Activated effector memory CD4-positive, alpha-beta T cell treated with Interleukin-2 at 50 U/mL for 16 hours (primary cell): ENCODE measurements at regions not wholly inside any gene's neighbourhood (a gene's known extent, or its start where the extent isn't known, plus 50 kb on each side); places are given as distances from the start of the nearest gene placed in this dataset.
"Not testable (repeated sequence)": the region's sequence is repeated elsewhere in the genome, so short reads cannot be mapped to it uniquely, and the experiment has no call there.

Source experiments
- DNase-seq: peaks from one replicate; pipeline ENCODE4 v3.0.0-alpha.2; 2020

DNA sequence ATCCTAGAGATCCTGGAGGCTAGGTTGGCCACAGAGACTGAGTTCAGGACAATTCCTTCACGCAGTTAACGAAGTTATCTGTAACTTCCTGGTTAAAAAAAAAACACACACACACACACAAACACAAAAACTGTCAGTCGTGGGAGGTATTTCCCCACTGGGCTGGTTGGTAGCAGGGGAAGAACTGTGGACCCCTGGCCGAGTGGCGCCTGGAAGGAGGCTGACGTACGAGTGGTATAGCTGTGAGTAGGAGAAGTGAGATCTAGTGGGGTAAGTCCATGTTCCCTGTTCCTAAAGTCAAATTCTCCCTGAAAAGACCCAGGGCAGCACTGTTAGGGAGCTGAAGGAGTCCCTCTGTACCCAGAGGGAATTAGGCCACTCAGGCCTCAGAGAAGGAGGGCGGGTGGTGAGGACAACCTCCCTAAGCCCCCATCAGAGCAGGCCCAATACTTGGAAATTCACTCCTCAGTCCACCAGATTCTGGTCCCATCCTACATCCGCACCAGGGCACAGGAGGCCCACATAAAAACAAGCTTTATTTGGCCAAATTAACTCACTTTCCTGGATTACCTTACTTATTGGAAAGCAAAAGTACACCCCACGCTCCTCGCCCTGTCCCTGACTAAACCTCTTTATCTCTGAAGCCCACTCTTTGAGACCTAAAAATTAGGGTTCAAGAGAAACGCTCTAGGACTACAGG lies 108.3 kb upstream of the FOXD4L5 start:
- not testable (repeated sequence) for DNase-seq

DNA sequence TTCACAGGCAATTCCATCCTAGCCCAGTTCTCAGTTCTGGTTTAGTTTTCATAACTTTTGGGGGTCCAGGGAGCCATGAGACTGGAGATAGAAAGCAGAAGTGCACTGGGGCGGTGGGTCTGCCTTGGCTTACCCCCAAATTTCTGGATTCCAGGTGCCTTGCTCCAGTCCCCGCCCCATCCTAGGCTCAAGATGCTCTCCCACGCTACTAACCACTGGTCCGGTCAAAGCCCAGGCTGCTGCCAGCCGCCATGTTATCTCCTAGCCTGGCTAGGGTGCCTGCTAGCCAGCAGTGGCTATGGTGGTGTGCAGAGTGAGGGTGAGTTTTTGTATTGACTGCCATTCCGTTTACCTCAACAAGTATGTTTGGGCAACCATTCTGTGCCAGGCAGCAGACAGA lies 107.6 kb upstream of the FOXD4L5 start:
- DNase-seq = not testable (repeated sequence)

- not testable (repeated sequence) for DNase-seq
These were observed 104.7 kb upstream of the FOXD4L5 start for GRCh38 chr9:65389710-65390109.

DNA sequence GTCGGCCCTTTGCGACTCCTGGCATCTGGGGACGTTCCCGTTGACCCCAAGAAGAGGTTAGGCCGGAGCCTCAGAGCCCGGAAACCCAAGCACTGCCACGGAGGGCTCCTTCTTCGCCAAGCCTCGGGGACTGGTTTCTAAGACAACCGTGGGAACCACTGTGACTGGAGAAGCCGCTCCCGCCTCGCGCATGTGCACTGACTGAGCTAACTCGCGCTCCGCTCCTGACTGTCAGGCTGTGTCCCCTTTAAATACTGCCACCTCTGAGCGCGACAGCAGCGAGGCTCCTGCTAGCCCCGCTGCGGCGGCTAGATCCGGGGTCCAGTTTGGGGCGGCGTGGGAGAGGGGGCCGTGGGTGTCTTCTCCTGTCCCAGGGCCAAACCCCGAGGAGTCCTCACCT lies 104.2 kb upstream of the FOXD4L5 start:
- DNase-seq = not testable (repeated sequence)

DNA sequence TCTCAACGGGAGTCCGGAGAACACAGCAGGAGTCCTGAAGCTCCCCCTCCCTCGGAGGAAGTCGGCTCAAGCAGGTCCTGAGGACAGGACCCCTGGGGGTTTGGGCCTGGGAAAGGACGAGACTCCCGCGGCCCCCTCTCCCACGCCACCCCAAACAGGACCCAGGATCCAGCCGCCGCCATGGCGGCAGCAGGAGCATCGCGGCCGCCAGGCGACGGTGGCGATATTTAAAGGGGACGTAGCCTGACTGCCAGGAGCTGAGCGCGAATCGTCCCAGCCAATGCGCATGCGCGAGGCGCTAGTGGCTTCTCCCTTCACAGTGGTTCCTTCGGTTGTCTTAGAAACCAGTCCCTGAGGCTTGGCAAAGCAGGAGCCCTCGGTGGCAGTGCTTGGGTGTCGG lies 101.7 kb upstream of the FOXD4L5 start:
- DNase-seq = peak; percentile 57

DNA sequence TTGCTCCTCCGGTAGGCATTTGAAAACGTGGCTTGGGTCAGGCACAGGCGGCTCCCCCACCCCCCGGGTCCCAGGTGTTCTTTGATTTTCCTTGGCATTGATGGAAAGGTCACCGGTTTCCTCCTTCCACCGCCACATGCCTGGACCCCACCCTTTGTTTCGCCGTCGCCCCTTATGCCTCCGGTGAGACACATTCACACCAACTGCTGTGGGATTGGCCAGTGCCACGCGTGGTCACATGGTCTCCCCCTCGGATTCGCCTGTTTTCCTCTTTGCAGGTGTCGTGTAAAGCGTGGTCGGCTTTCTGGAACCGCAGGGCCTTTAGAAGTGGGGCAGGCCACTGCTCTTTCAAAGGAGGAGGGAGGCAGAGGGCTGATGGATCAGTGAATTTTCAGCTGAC lies 101.2 kb upstream of the FOXD4L5 start:
- DNase-seq = not testable (repeated sequence)

DNA sequence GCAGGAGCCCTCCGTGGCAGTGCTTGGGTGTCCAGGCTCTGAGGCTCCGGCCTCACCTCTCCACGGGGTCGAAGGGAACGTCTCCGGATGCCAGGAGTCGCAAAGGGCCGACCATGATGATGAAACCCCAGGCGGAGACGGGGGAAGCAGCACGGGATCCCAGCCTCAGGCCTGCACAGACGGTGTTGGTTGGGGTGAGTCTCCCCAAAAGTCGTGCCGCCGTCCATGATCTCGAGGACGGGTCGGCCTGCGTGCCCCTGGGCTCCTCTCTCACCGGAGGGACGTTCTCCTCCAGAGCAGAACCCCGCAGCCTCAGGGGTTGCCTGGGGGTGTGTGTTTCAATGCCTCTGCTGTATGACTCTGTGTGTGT lies 100.6 kb upstream of the FOXD4L5 start:
- DNase-seq = not testable (repeated sequence)

DNA sequence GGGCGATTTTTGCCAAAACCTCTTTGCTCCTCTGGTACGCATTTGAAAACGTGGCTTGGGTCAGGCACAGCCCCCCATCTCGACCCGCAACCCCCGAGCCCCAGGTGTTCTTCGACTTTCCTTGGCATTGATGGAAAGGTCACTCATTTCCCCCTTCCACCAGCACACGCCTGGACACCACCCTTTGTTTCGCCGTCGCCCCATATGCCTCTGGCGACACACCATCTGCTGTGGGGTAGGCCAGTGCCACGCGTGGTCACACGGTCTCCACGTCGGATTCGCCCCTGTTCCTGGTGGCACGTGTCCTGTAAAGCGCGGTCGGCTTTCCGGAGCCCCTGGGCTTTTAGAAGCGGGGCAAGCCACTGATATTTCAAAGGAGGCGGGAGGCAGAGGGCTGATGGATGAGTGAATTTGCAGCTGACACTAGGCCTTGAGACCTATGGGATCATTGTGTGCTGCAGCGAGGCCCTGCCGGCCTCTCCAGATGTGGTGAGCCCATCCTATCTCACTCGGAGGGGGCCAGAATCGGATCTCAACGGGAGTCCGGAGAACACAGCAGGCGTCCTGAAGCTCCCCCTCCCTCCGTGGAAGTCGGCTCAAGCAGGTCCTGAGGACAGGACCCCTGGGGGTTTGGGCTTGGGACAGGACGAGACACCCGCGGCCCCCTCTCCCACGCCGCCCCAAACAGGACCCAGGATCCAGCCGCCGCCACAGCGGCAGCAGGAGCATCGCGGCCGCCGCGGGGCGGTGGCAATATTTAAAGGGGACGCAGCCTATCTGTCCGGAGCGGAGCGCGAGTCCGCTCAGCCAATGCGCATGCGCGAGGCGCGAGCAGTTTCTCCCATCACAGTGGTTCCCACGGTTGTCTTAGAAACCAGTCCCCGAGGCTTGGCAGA lies 100.0 kb upstream of the FOXD4L5 start:
- DNase-seq = not testable (repeated sequence)

DNA sequence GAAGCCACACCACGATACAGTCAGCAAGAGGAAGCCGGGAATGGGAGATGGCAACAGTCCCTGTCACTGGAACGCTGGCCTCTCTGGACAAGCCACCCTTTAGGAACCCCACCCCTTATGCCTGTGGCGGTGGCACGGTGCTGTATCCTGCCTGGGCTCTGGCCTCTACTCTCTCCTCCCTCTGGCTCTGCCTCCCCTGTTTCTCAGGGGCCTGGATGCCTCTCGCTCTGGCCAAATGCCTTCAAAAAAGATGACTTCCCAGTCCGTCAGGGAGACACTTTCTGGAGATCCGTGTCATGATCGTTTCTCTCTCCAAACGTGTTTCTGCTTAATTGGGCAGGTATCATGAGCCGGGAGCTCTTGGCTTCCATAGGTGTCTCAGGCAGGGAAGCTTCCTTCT lies 99.1 kb upstream of the FOXD4L5 start:
- not testable (repeated sequence) for DNase-seq

GRCh38 chr9:65383646-65384045 lies 98.6 kb upstream of the FOXD4L5 start:
- DNase-seq = not testable (repeated sequence)

- not testable (repeated sequence) for DNase-seq
These were observed 97.8 kb upstream of the FOXD4L5 start for GRCh38 chr9:65382701-65383318.
